SK-N-SH (cell line): ENCODE measurements at regions not wholly inside any gene's neighbourhood (a gene's known extent, or its start where the extent isn't known, plus 50 kb on each side); places are given as distances from the start of the nearest gene placed in this dataset.

Experiments
- CTCF ChIA-PET: fragments of 300-600, 350-600 bp; formaldehyde crosslinking; extraction: SDS; loops from one replicate; lab custom pipeline; 2021; lab: Yijun Ruan, JAX
- POLR2A ChIA-PET: fragments of 350-600 bp; sonication (Branson Sonifier 250); formaldehyde crosslinking; extraction: SDS; loops from one replicate; lab custom pipeline; 2020; ENCODE audit warnings: antibody characterized with exemption, inconsistent platforms; lab: Yijun Ruan, JAX
- DNase-seq: peaks from one replicate; pipeline ENCODE4 v3.0.0; 2012
- H2AFZ ChIP-seq: fragments of 200-600 bp; sonication (generic); 2 replicates; pipeline ENCODE4 v1.8.1; 2016; ENCODE audit warnings: antibody characterized with exemption, mild to moderate bottlenecking, low read depth
- H3F3A ChIP-seq: fragments of 200-600 bp; sonication (generic); replicated peaks from 2 replicates; pipeline ENCODE3; 2016; ENCODE audit warnings: antibody characterized with exemption, mild to moderate bottlenecking; ENCODE audit not compliant: insufficient read depth
- H3K27ac ChIP-seq, 2 experiments: fragments of 200-500 bp in 1 of 2; fragments of 200-600 bp in 1 of 2; sonication (Bioruptor generic) in 1 of 2; sonication (generic), shearing (Covaris generic) in 1 of 2; 2 replicates each; pipeline versions ENCODE4 v1.5.1 to v1.6.1; 2014 to 2016; ENCODE audit warnings: low read depth in 2 of 2, inconsistent platforms in 1 of 2, low read length in 1 of 2, mild to moderate bottlenecking in 1 of 2, mixed read lengths in 1 of 2
- H3K27me3 ChIP-seq: fragments of 200-600 bp; sonication (generic), shearing (Covaris generic); 2 replicates; pipeline ENCODE4 v1.6.1; 2016; ENCODE audit warnings: mixed run types; ENCODE audit not compliant: insufficient read depth
- H3K36me3 ChIP-seq, 2 experiments: fragments of 200-500 bp in 1 of 2; fragments of 200-600 bp in 1 of 2; sonication (Bioruptor generic) in 1 of 2; sonication (generic) in 1 of 2; replicated peaks in 1 of 2; 2 replicates each; pipeline versions ENCODE3 to v1.5.1; 2014 to 2016; ENCODE audit warnings: low read length in 1 of 2, mild to moderate bottlenecking in 1 of 2; ENCODE audit not compliant: insufficient read depth in 2 of 2, control insufficient read depth in 1 of 2
- H3K4me1 ChIP-seq, 2 experiments: fragments of 200-500 bp in 1 of 2; fragments of 200-600 bp in 1 of 2; sonication (Bioruptor generic) in 1 of 2; sonication (generic), shearing (Covaris generic) in 1 of 2; 2 replicates each; pipeline versions ENCODE4 v1.5.1 to v1.6.1; 2014 to 2016; ENCODE audit warnings: low read depth in 1 of 2, low read length in 1 of 2, mixed run types in 1 of 2; ENCODE audit not compliant: insufficient read depth in 2 of 2, control insufficient read depth in 1 of 2
- H3K4me2 ChIP-seq: fragments of 200-600 bp; sonication (generic), shearing (Covaris generic); 2 replicates; pipeline ENCODE4 v1.6.1; 2017; ENCODE audit warnings: mixed run types
- H3K4me3 ChIP-seq, 2 experiments: fragments of 200-500 bp in 1 of 2; fragments of 200-600 bp in 1 of 2; sonication (Bioruptor generic) in 1 of 2; sonication (generic), shearing (Covaris generic) in 1 of 2; 2 replicates each; pipeline versions ENCODE4 v1.5.1 to v1.8.1; 2014 to 2016; ENCODE audit warnings: low read depth in 2 of 2, inconsistent platforms in 1 of 2, low read length in 1 of 2, mild to moderate bottlenecking in 1 of 2, mixed read lengths in 1 of 2, moderate library complexity in 1 of 2
- H3K79me2 ChIP-seq: fragments of 200-600 bp; sonication (generic); 2 replicates; pipeline ENCODE4 v1.8.1; 2017; ENCODE audit warnings: mild to moderate bottlenecking; ENCODE audit not compliant: insufficient read depth
- H3K9ac ChIP-seq: fragments of 200-600 bp; sonication (generic); 2 replicates; pipeline ENCODE4 v1.6.1; 2017; ENCODE audit warnings: mixed run types
- H3K9me2 ChIP-seq: fragments of 200-600 bp; sonication (generic); 2 replicates; pipeline ENCODE4 v1.6.1; 2017; ENCODE audit warnings: mixed run types
- H3K9me3 ChIP-seq: fragments of 200-600 bp; sonication (generic); 2 replicates; pipeline ENCODE4 v1.6.1; 2017; ENCODE audit warnings: mixed run types, mild to moderate bottlenecking, moderate library complexity
- H4K20me1 ChIP-seq: fragments of 200-600 bp; sonication (generic); 2 replicates; pipeline ENCODE4 v1.6.1; 2017; ENCODE audit warnings: mild to moderate bottlenecking, mixed run types; ENCODE audit not compliant: insufficient read depth
- CTCF ChIP-seq: fragments of 200-600 bp; sonication (generic); IDR thresholded peaks from 2 replicates; pipeline ENCODE4 v1.6.1; 2017; ENCODE audit warnings: antibody characterized with exemption, mild to moderate bottlenecking, moderate library complexity
- EP300 ChIP-seq, 2 experiments: IDR thresholded peaks; 2 replicates each; pipeline versions ENCODE4 v1.4.0 to v1.6.1; 2012; ENCODE audit warnings: borderline replicate concordance in 1 of 2, low read depth in 1 of 2, low read length in 1 of 2
- EZH2phosphoT487 ChIP-seq: fragments of 200-600 bp; sonication (generic); IDR thresholded peaks from 2 replicates; pipeline ENCODE4 v1.6.1; 2017; ENCODE audit warnings: low read depth, mixed run types, mild to moderate bottlenecking, antibody characterized with exemption, moderate library complexity, borderline replicate concordance
- FOXM1 ChIP-seq: IDR thresholded peaks from 2 replicates; pipeline ENCODE4 v1.4.0; 2012; ENCODE audit warnings: low read depth, mild to moderate bottlenecking
- IRF3 ChIP-seq: fragments of 150-350 bp; IDR thresholded peaks from 2 replicates; pipeline ENCODE4 v1.6.1; 2016; ENCODE audit warnings: mild to moderate bottlenecking, low read depth, low read length
- JUND ChIP-seq: IDR thresholded peaks from 2 replicates; pipeline ENCODE4 v1.4.0; 2012
- MAX ChIP-seq: IDR thresholded peaks from 2 replicates; pipeline ENCODE4 v1.4.0; 2012; ENCODE audit warnings: low read depth
- NFIC ChIP-seq: IDR thresholded peaks from 2 replicates; pipeline ENCODE4 v1.4.0; 2012; ENCODE audit warnings: borderline replicate concordance
- PBX3 ChIP-seq: IDR thresholded peaks from 2 replicates; pipeline ENCODE4; 2012
- SIN3A ChIP-seq: IDR thresholded peaks from 2 replicates; pipeline ENCODE4 v1.6.1; 2012; ENCODE audit warnings: low read depth, mild to moderate bottlenecking, low read length, moderate library complexity, borderline replicate concordance
- SMC3 ChIP-seq: IDR thresholded peaks from 2 replicates; pipeline ENCODE4 v1.6.1; 2012; ENCODE audit warnings: low read depth, low read length, improper control_type of control experiment
- TAF1 ChIP-seq: IDR thresholded peaks from 2 replicates; pipeline ENCODE4 v1.6.1; 2012; ENCODE audit warnings: low read depth, mild to moderate bottlenecking, low read length, moderate library complexity, borderline replicate concordance
- TCF12 ChIP-seq: IDR thresholded peaks from 2 replicates; pipeline ENCODE4 v1.4.0; 2012
- TEAD4 ChIP-seq: IDR thresholded peaks from 2 replicates; pipeline ENCODE4 v1.4.0; 2012; ENCODE audit warnings: mild to moderate bottlenecking, borderline replicate concordance; ENCODE audit not compliant: insufficient read depth
- USF2 ChIP-seq: fragments of 150-350 bp; IDR thresholded peaks from 2 replicates; pipeline ENCODE4 v1.6.1; 2017; ENCODE audit warnings: antibody characterized with exemption, low read length, low read depth, borderline replicate concordance
- WGBS: methylation state at CpG from one replicate; pipeline ENCODE4 v1.1.6; 2017; ENCODE audit warnings: low lambda C conversion rate; 5-methylcytosine and 5-hydroxymethylcytosine counted together

- Histone ChIP-seq H3K27me3 (no peaks in the 10 kb centered on the region), H3K9ac (no peak overlapping the region), H3K79me2 (no peaks in the 10 kb centered on the region), H3K27ac (no peak overlapping the region), H3K4me2 (no peak overlapping the region), H3K9me2 (no peaks in the 10 kb centered on the region), H3K36me3 (no peaks in the 10 kb centered on the region), H4K20me1 (no peaks in the 10 kb centered on the region), H3K4me1 (peaks cover 0 to 5% of the 10 kb centered on the region in 2 experiments; a peak in 1 of 4 replicates), H3K4me3 (no peak overlapping the region), H3K9me3 (no peaks in the 10 kb centered on the region), H2AFZ (no peak overlapping the region), H3F3A (no peaks in the 10 kb centered on the region)
- 100% methylated on average over 1 of the region's 1 CpG for WGBS
- no peak for DNase-seq
- TF ChIP-seq USF2 (no peak), EZH2phosphoT487 (no peak), PBX3 (no peak), SMC3 (no peak), FOXM1 (no peak), CTCF (no peak)
- CTCF ChIA-PET, result no interaction called here
- POLR2A ChIA-PET, result no interaction called here
Observed at GRCh38 chr13:34247596-34247995, 429.6 kb downstream of the RFC3 start.

- WGBS, result 97% methylated on average over 3 of the region's 3 CpGs
- no peaks in the 10 kb centered on the region for H3K9me3 ChIP-seq
- H3K27me3 ChIP-seq, result no peaks in the 10 kb centered on the region
- no peak overlapping the region for H3K4me2 ChIP-seq
- no peak overlapping the region for H3K27ac ChIP-seq
- H3K9me2 ChIP-seq, result no peaks in the 10 kb centered on the region
- H3K79me2 ChIP-seq, result no peaks in the 10 kb centered on the region
- TF ChIP-seq USF2 (no peak), SMC3 (no peak), PBX3 (no peak), MAX (no peak), SIN3A (no peak), JUND (no peak), TAF1 (no peak), IRF3 (no peak), NFIC (no peak), TCF12 (no peak), EP300 (IDR thresholded peaks at IDR 0.05; ENCODE audit: borderline replicate concordance in 1 of 2, low read depth in 1 of 2, low read length in 1 of 2) (no peak), TEAD4 (no peak)
- TF ChIP-seq, all 33 proteins: peak for 0
- DNase-seq, result no peak
- Histone ChIP-seq H3K4me1 (no peaks in the 10 kb centered on the region), H4K20me1 (no peaks in the 10 kb centered on the region), H3K9ac (no peak overlapping the region), H2AFZ (no peak overlapping the region), H3K36me3 (no peaks in the 10 kb centered on the region), H3F3A (no peaks in the 10 kb centered on the region), H3K4me3 (no peak overlapping the region)
- ChIA-PET POLR2A (no interaction called here), CTCF (interaction anchor here (1.2 kb wide), 1 partner anchor 9 kb away, joined by 3 read pairs; no protein-coding TSS in a partner anchor)
Observed at GRCh38 chr13:34249546-34250039, 431.6 kb downstream of the RFC3 start.
